H54 (cell line): ENCODE measurements at regions not wholly inside any gene's neighbourhood (a gene's known extent, or its start where the extent isn't known, plus 50 kb on each side); places are given as distances from the start of the nearest gene placed in this dataset.

Experiments
- DNase-seq: peaks from one replicate; pipeline ENCODE4 v3.0.0; 2011; ENCODE audit warnings: low spot score, mixed read lengths; ENCODE audit not compliant: insufficient read length
- FAIRE-seq: peaks from 3 replicates; lab custom pipeline; 2011; peaks lifted over from hg19 to GRCh38; lab: Jason Lieb, UNC
- POLR2A ChIP-seq: IDR thresholded peaks from 2 replicates; pipeline ENCODE4 v1.6.1; 2011; ENCODE audit warnings: low read depth, mild to moderate bottlenecking, low read length

GRCh38 chr15:98445315-98445714, 203.0 kb upstream of the IGF1R start:
- no peak for TF ChIP-seq POLR2A
- DNase-seq (no peak), FAIRE-seq (no peak)

- DNase-seq: no peak
- no peak for TF ChIP-seq POLR2A
- FAIRE-seq: no peak
Observed at GRCh38 chr15:98446083-98446482, 202.3 kb upstream of the IGF1R start.

GRCh38 chr15:98447069-98447468, 201.3 kb upstream of the IGF1R start:
- DNase-seq (no peak), FAIRE-seq (no peak)
- no peak for TF ChIP-seq POLR2A

- FAIRE-seq (no peak), DNase-seq (no peak)
- no peak for TF ChIP-seq POLR2A
Observed at GRCh38 chr15:98451236-98451635, 197.1 kb upstream of the IGF1R start.

GRCh38 chr15:98452238-98452637, 196.1 kb upstream of the IGF1R start:
- FAIRE-seq (no peak), DNase-seq (no peak)
- no peak for TF ChIP-seq POLR2A

- no peak for TF ChIP-seq POLR2A
- no peak for FAIRE-seq
Observed at GRCh38 chr15:98455904-98456303, 192.4 kb upstream of the IGF1R start.

GRCh38 chr15:98476559-98476958, 171.8 kb upstream of the IGF1R start:
- no peak for FAIRE-seq
- DNase-seq: no peak
- TF ChIP-seq POLR2A: no peak

More at GRCh38 chr15:98455904-98456303, 192.4 kb upstream of the IGF1R start:
- DNase-seq: no peak

GRCh38 chr15:98480844-98481243, 167.5 kb upstream of the IGF1R start:
- TF ChIP-seq POLR2A: no peak
- no peak for FAIRE-seq

GRCh38 chr15:98483575-98484130, 164.7 kb upstream of the IGF1R start:
- DNase-seq: no peak
- TF ChIP-seq POLR2A: no peak
- no peak for FAIRE-seq

More at GRCh38 chr15:98480844-98481243, 167.5 kb upstream of the IGF1R start:
- no peak for DNase-seq

- FAIRE-seq (no peak), DNase-seq (no peak)
- TF ChIP-seq POLR2A: no peak
Observed at GRCh38 chr15:98484914-98485313, 163.4 kb upstream of the IGF1R start.

GRCh38 chr15:98485451-98485850, 162.9 kb upstream of the IGF1R start:
- no peak for FAIRE-seq
- TF ChIP-seq POLR2A: no peak
- DNase-seq: no peak

- no peak for TF ChIP-seq POLR2A
- FAIRE-seq: no peak
- DNase-seq: no peak
Observed at GRCh38 chr15:98493966-98494511, 154.3 kb upstream of the IGF1R start.

- DNase-seq: no peak
- TF ChIP-seq POLR2A: no peak
- no peak for FAIRE-seq
Observed at GRCh38 chr15:98501192-98501591, 147.1 kb upstream of the IGF1R start.

GRCh38 chr15:98501632-98502031, 146.7 kb upstream of the IGF1R start:
- FAIRE-seq (no peak), DNase-seq (no peak)
- TF ChIP-seq POLR2A: no peak

GRCh38 chr15:98503970-98504369, 144.4 kb upstream of the IGF1R start:
- DNase-seq: no peak
- FAIRE-seq: no peak
- no peak for TF ChIP-seq POLR2A
